ENCODE measurements at regions not wholly inside any gene's neighbourhood (a gene's known extent, or its start where the extent isn't known, plus 50 kb on each side); places are given as distances from the start of the nearest gene placed in this dataset.

GRCh38 chr20:10749084-10749483 lies 75.3 kb upstream of the JAG1 start:
- no peak for DNase-seq (ENCODE audit: low spot score)
- Histone ChIP-seq H3K23ac (ENCODE audit: low read depth, low read length, poor library complexity) (no peak overlapping the region), H3K18ac (ENCODE audit: low read length) (no peak overlapping the region)

DNA sequence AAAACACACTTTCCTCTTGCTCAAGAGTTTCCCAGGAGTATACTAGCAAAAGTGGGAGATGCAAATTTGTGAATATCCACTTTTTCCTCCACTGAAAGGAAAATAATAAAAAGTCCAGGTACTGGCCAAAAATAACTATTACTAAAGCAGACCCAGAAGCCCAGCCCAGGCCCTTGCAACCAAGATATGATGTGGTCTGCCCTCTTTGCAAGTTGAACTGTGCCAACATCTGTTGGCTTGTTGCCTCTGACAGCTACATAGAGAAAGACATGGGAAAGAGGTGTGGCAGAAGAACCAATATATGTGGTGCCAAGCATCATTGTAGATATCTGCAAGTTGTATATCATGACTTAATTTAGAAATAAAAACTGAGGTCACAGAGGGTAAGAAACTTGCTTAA lies 78.4 kb upstream of the JAG1 start:
- Histone ChIP-seq H2AK5ac (ENCODE audit: low read depth, low read length) (no peak overlapping the region), H3K27ac (replicated peaks; ENCODE audit: low read length) (no peak overlapping the region), H3K36me3 (replicated peaks in 1 of 2; ENCODE audit: control insufficient read depth in 2 of 2, insufficient read depth in 2 of 2, low read length in 2 of 2) (no peaks in the 10 kb centered on the region), H3K27me3 (ENCODE audit: control insufficient read depth in 3 of 3, insufficient read depth in 3 of 3, low read depth in 1 of 3, low read length in 3 of 3) (no peaks in the 10 kb centered on the region), H2BK12ac (ENCODE audit: low read length) (no peak overlapping the region), H2BK120ac (ENCODE audit: low read depth, low read length) (no peak overlapping the region), H3K4me2 (ENCODE audit: insufficient read depth, low read length, poor library complexity, severe bottlenecking) (no peak overlapping the region), H3K18ac (ENCODE audit: low read length) (no peak overlapping the region), H4K8ac (ENCODE audit: low read depth, low read length) (no peak overlapping the region), H3K4ac (ENCODE audit: low read length) (no peak overlapping the region), H2BK15ac (ENCODE audit: low read length) (no peak overlapping the region), H3K79me1 (ENCODE audit: low read depth, low read length) (no peaks in the 10 kb centered on the region), H3K4me3 (ENCODE audit: low read length in 2 of 2) (no peak overlapping the region), H3K4me1 (ENCODE audit: control insufficient read depth in 2 of 2, insufficient read depth in 1 of 2, low read depth in 1 of 2, low read length in 2 of 2) (peaks cover 8 to 13% of the 10 kb centered on the region in 2 donors), H4K91ac (ENCODE audit: low read depth, low read length, poor library complexity) (no peak overlapping the region), H2AFZ (ENCODE audit: low read length) (no peak overlapping the region), H2BK5ac (ENCODE audit: low read length) (no peak overlapping the region), H3K9ac (ENCODE audit: low read depth, low read length, poor library complexity) (no peak overlapping the region), H3K23ac (ENCODE audit: low read depth, low read length, poor library complexity) (no peak overlapping the region), H3K9me3 (replicated peaks in 1 of 2; ENCODE audit: control insufficient read depth in 2 of 2, insufficient read depth in 1 of 2, low read depth in 1 of 2, low read length in 2 of 2) (no peaks in the 10 kb centered on the region), H3K14ac (ENCODE audit: low read length) (no peak overlapping the region)
- DNase-seq (ENCODE audit: low spot score): no peak

More at GRCh38 chr20:10749084-10749483, 75.3 kb upstream of the JAG1 start:
- Histone ChIP-seq H3K4me1 (ENCODE audit: control insufficient read depth in 2 of 2, insufficient read depth in 1 of 2, low read depth in 1 of 2, low read length in 2 of 2) (peaks cover 13 to 16% of the 10 kb centered on the region in 2 donors), H3K4me3 (ENCODE audit: low read length in 2 of 2) (no peak overlapping the region), H3K4ac (ENCODE audit: low read length) (no peak overlapping the region), H3K36me3 (replicated peaks in 1 of 2; ENCODE audit: control insufficient read depth in 2 of 2, insufficient read depth in 2 of 2, low read length in 2 of 2) (no peaks in the 10 kb centered on the region), H3K9me3 (replicated peaks in 1 of 2; ENCODE audit: control insufficient read depth in 2 of 2, insufficient read depth in 1 of 2, low read depth in 1 of 2, low read length in 2 of 2) (no peaks in the 10 kb centered on the region), H3K27me3 (ENCODE audit: control insufficient read depth in 3 of 3, insufficient read depth in 3 of 3, low read depth in 1 of 3, low read length in 3 of 3) (no peaks in the 10 kb centered on the region), H3K4me2 (ENCODE audit: insufficient read depth, low read length, poor library complexity, severe bottlenecking) (no peak overlapping the region), H2BK15ac (ENCODE audit: low read length) (no peak overlapping the region), H2AFZ (ENCODE audit: low read length) (no peak overlapping the region), H3K27ac (replicated peaks; ENCODE audit: low read length) (no peak overlapping the region), H2BK5ac (ENCODE audit: low read length) (no peak overlapping the region), H2BK120ac (ENCODE audit: low read depth, low read length) (no peak overlapping the region), H3K79me1 (ENCODE audit: low read depth, low read length) (no peaks in the 10 kb centered on the region), H3K9ac (ENCODE audit: low read depth, low read length, poor library complexity) (no peak overlapping the region), H2BK12ac (ENCODE audit: low read length) (no peak overlapping the region), H2AK5ac (ENCODE audit: low read depth, low read length) (no peak overlapping the region), H4K8ac (ENCODE audit: low read depth, low read length) (no peak overlapping the region), H4K91ac (ENCODE audit: low read depth, low read length, poor library complexity) (no peak overlapping the region), H3K14ac (ENCODE audit: low read length) (no peak overlapping the region)

GRCh38 chr20:10754824-10755223 lies 81.0 kb upstream of the JAG1 start:
- H2AK5ac ChIP-seq (ENCODE audit: low read depth, low read length): no peak overlapping the region
- no peak overlapping the region for H4K8ac ChIP-seq (ENCODE audit: low read depth, low read length)
- no peak overlapping the region for H3K23ac ChIP-seq (ENCODE audit: low read depth, low read length, poor library complexity)
- H3K36me3 ChIP-seq (replicated peaks in 1 of 2; ENCODE audit: control insufficient read depth in 2 of 2, insufficient read depth in 2 of 2, low read length in 2 of 2): no peaks in the 10 kb centered on the region
- peaks cover 0 to 3% of the 10 kb centered on the region in 2 donors for H3K9me3 ChIP-seq (replicated peaks in 1 of 2; ENCODE audit: control insufficient read depth in 2 of 2, insufficient read depth in 1 of 2, low read depth in 1 of 2, low read length in 2 of 2)
- no peak overlapping the region for H2BK5ac ChIP-seq (ENCODE audit: low read length)
- no peak overlapping the region for H2AFZ ChIP-seq (ENCODE audit: low read length)
- no peak overlapping the region for H3K4ac ChIP-seq (ENCODE audit: low read length)
- no peak overlapping the region for H3K18ac ChIP-seq (ENCODE audit: low read length)
- no peak overlapping the region for H2BK12ac ChIP-seq (ENCODE audit: low read length)
- no peak for DNase-seq (ENCODE audit: low spot score)
- no peak overlapping the region for H3K14ac ChIP-seq (ENCODE audit: low read length)
- no CpG with 5 or more reads among the region's 2 CpGs for WGBS, 2 donors (ENCODE audit: extremely low coverage in 2 of 2, insufficient read length in 2 of 2, insufficient replicate concordance in 1 of 2)
- no peak overlapping the region for H2BK120ac ChIP-seq (ENCODE audit: low read depth, low read length)
- H3K27me3 ChIP-seq (ENCODE audit: control insufficient read depth in 3 of 3, insufficient read depth in 3 of 3, low read depth in 1 of 3, low read length in 3 of 3): no peaks in the 10 kb centered on the region
- peaks cover 0 to 2% of the 10 kb centered on the region in 2 donors for H3K4me1 ChIP-seq (ENCODE audit: control insufficient read depth in 2 of 2, insufficient read depth in 1 of 2, low read depth in 1 of 2, low read length in 2 of 2)
- H4K91ac ChIP-seq (ENCODE audit: low read depth, low read length, poor library complexity): no peak overlapping the region
- no peak overlapping the region for H3K4me2 ChIP-seq (ENCODE audit: insufficient read depth, low read length, poor library complexity, severe bottlenecking)
- no peak overlapping the region for H3K4me3 ChIP-seq (ENCODE audit: low read length in 2 of 2)
- H3K79me1 ChIP-seq (ENCODE audit: low read depth, low read length): no peaks in the 10 kb centered on the region
- H3K9ac ChIP-seq (ENCODE audit: low read depth, low read length, poor library complexity): no peak overlapping the region
- no peak overlapping the region for H3K27ac ChIP-seq (replicated peaks; ENCODE audit: low read length)
- H2BK15ac ChIP-seq (ENCODE audit: low read length): no peak overlapping the region

GRCh38 chr20:10758446-10758845 lies 84.6 kb upstream of the JAG1 start:
- H3K18ac ChIP-seq (ENCODE audit: low read length): no peak overlapping the region
- no peak overlapping the region for H2BK12ac ChIP-seq (ENCODE audit: low read length)
- no peak overlapping the region for H4K8ac ChIP-seq (ENCODE audit: low read depth, low read length)
- H2BK120ac ChIP-seq (ENCODE audit: low read depth, low read length): peak overlapping the region; percentile 1
- H3K27ac ChIP-seq (replicated peaks; ENCODE audit: low read length): no peak overlapping the region
- H2AFZ ChIP-seq (ENCODE audit: low read length): no peak overlapping the region
- no peak overlapping the region for H4K91ac ChIP-seq (ENCODE audit: low read depth, low read length, poor library complexity)
- no peak overlapping the region for H3K4me2 ChIP-seq (ENCODE audit: insufficient read depth, low read length, poor library complexity, severe bottlenecking)
- no CpG with 5 or more reads among the region's 4 CpGs for WGBS, 2 donors (ENCODE audit: extremely low coverage in 2 of 2, insufficient read length in 2 of 2, insufficient replicate concordance in 1 of 2)
- H3K23ac ChIP-seq (ENCODE audit: low read depth, low read length, poor library complexity): no peak overlapping the region
- H3K36me3 ChIP-seq (replicated peaks in 1 of 2; ENCODE audit: control insufficient read depth in 2 of 2, insufficient read depth in 2 of 2, low read length in 2 of 2): no peaks in the 10 kb centered on the region
- H2BK5ac ChIP-seq (ENCODE audit: low read length): no peak overlapping the region
- no peaks in the 10 kb centered on the region for H3K79me1 ChIP-seq (ENCODE audit: low read depth, low read length)
- no peak overlapping the region for H3K4me3 ChIP-seq (ENCODE audit: low read length in 2 of 2)
- no peak overlapping the region for H3K14ac ChIP-seq (ENCODE audit: low read length)
- H2BK15ac ChIP-seq (ENCODE audit: low read length): no peak overlapping the region
- peaks cover 0 to 2% of the 10 kb centered on the region in 2 donors for H3K4me1 ChIP-seq (ENCODE audit: control insufficient read depth in 2 of 2, insufficient read depth in 1 of 2, low read depth in 1 of 2, low read length in 2 of 2)
- H2AK5ac ChIP-seq (ENCODE audit: low read depth, low read length): no peak overlapping the region
- H3K9ac ChIP-seq (ENCODE audit: low read depth, low read length, poor library complexity): no peak overlapping the region
- H3K27me3 ChIP-seq (ENCODE audit: control insufficient read depth in 3 of 3, insufficient read depth in 3 of 3, low read depth in 1 of 3, low read length in 3 of 3): no peaks in the 10 kb centered on the region
- no peak for DNase-seq (ENCODE audit: low spot score)
- H3K4ac ChIP-seq (ENCODE audit: low read length): no peak overlapping the region
- H3K9me3 ChIP-seq (replicated peaks in 1 of 2; ENCODE audit: control insufficient read depth in 2 of 2, insufficient read depth in 1 of 2, low read depth in 1 of 2, low read length in 2 of 2): peaks cover 0 to 3% of the 10 kb centered on the region in 2 donors

Data from neuronal stem cell (in vitro differentiated cells).